ENCODE measurements at regions not wholly inside any gene's neighbourhood (a gene's known extent, or its start where the extent isn't known, plus 50 kb on each side); places are given as distances from the start of the nearest gene placed in this dataset.
A peak's percentile ranks its signal among the peaks of the same experiment; 100 is the strongest.

DNA sequence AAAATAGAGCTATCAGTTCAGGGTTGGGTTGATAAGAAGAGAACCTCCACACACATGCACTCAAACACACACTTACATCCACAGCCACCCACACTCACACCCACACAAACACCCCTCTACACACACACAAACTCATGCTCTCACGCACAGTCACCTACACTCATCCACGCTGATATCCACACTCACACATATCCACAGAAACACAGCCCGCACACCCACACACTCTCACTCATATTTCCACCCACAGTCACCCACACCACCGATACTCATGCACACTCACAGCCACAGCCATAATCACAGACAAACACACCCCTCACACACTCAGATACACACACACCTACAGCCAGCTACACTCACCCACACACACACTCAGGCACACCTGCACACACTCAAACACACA lies 333.0 kb upstream of the TPK1 start:
- Histone ChIP-seq H3K9me3 (ENCODE audit: control insufficient read depth, low read length) (no peaks in the 10 kb centered on the region), H3K27ac (ENCODE audit: low read length) (no peak overlapping the region), H3K4me3 (ENCODE audit: low read length) (no peak overlapping the region), H3K4me1 (ENCODE audit: control insufficient read depth, insufficient read depth, low read length) (no peaks in the 10 kb centered on the region), H3K27me3 (ENCODE audit: control insufficient read depth, insufficient read depth) (no peaks in the 10 kb centered on the region)
- DNase-seq (no peak), ATAC-seq (no peak)
- intact Hi-C loops (cut with DNase I), result no loop called here
- 94% methylated on average over 4 of the region's 4 CpGs for WGBS

DNA sequence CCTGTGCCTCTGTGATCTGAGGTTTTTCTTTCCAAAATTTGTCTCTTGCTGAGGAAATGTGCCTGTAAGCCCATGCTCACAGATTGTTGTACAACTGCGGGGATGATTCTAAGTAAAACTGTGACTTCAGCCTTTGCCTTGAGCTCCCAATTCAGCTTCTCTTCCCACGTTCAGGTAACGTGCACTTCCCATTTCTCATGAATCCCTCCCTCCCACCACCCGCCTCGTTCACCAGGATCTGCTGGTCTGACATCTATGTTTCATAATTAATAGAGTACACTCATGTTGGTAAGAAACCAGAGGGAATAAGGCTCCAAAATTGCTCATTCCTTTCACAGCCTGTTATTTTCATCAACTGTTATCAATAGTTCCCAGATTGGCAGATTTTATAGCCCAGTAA lies 332.6 kb upstream of the TPK1 start:
- Histone ChIP-seq H3K4me3 (ENCODE audit: low read length) (no peak overlapping the region), H3K4me1 (ENCODE audit: control insufficient read depth, insufficient read depth, low read length) (no peaks in the 10 kb centered on the region), H3K9me3 (ENCODE audit: control insufficient read depth, low read length) (no peaks in the 10 kb centered on the region), H3K27ac (ENCODE audit: low read length) (no peak overlapping the region), H3K27me3 (ENCODE audit: control insufficient read depth, insufficient read depth) (no peaks in the 10 kb centered on the region)
- intact Hi-C loops (cut with DNase I), result no loop called here
- DNase-seq (no peak), ATAC-seq (no peak)
- 69% methylated on average over 5 of the region's 5 CpGs for WGBS

DNA sequence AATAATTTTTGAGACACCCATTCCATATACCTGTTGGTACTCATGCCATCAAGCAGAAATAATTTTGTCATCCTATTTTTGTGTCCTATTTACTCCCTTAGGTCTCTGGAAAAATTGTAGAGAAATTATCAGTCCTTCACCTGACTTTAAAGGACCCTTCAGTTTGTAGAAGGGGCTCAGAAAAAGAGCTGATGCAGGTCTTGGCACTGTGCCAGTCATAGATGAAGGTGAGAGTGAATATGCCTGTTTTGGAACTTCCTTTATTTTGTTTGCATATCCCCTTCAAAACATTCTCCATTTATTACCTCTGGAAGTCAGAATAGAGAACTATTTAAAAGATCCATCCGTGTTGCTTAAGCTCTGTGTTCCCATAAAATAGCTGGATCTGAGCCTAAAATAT lies 321.0 kb upstream of the TPK1 start:
- H3K4me3 ChIP-seq (ENCODE audit: low read length), result no peak overlapping the region
- DNase-seq (no peak), ATAC-seq (no peak)
- no peak overlapping the region for H3K27ac ChIP-seq (ENCODE audit: low read length)
- intact Hi-C loops (cut with DNase I), result no loop called here
- 63% methylated on average over 1 of the region's 1 CpG for WGBS
- no peaks in the 10 kb centered on the region for H3K27me3 ChIP-seq (ENCODE audit: control insufficient read depth, insufficient read depth)
- H3K9me3 ChIP-seq (ENCODE audit: control insufficient read depth, low read length), result no peaks in the 10 kb centered on the region
- no peaks in the 10 kb centered on the region for H3K4me1 ChIP-seq (ENCODE audit: control insufficient read depth, insufficient read depth, low read length)

- no peak for ATAC-seq
- Histone ChIP-seq H3K9me3 (ENCODE audit: control insufficient read depth, low read length) (no peaks in the 10 kb centered on the region), H3K4me1 (ENCODE audit: control insufficient read depth, insufficient read depth, low read length) (no peaks in the 10 kb centered on the region), H3K27me3 (ENCODE audit: control insufficient read depth, insufficient read depth) (no peaks in the 10 kb centered on the region), H3K4me3 (ENCODE audit: low read length) (no peak overlapping the region), H3K27ac (ENCODE audit: low read length) (no peak overlapping the region)
- 61% methylated on average over 3 of the region's 3 CpGs for WGBS
- DNase-seq, result no peak
- intact Hi-C loops (cut with DNase I), result no loop called here
Observed at GRCh38 chr7:145152589-145152988, 316.7 kb upstream of the TPK1 start.

DNA sequence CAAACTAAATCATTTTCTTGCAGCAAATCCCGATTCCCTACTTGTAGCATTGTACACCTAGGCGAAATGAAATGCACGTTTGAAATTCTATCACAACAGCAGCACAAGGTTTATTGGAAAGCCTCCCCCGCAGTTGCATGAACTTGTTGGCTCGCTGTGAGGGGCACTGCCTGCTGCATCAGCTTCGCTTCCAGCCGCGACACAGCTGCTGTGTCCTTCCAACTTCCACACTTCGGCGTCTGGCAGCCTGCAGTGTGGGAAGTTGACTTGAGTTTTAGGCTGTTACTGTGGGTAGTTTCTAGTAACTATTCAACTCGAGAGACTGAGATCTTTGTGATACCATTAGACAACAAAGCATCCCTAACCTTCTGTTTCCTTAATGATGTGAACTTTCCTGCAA lies 315.8 kb upstream of the TPK1 start:
- 43% methylated on average over 11 of the region's 11 CpGs for WGBS
- no peaks in the 10 kb centered on the region for H3K9me3 ChIP-seq (ENCODE audit: control insufficient read depth, low read length)
- intact Hi-C loops (cut with DNase I), result no loop called here
- DNase-seq (peak; percentile 18 to 71 (median 49)), ATAC-seq (peak in 1 of 2 donors; percentile 43)
- no peaks in the 10 kb centered on the region for H3K4me1 ChIP-seq (ENCODE audit: control insufficient read depth, insufficient read depth, low read length)
- H3K27ac ChIP-seq (ENCODE audit: low read length), result no peak overlapping the region
- no peaks in the 10 kb centered on the region for H3K27me3 ChIP-seq (ENCODE audit: control insufficient read depth, insufficient read depth)
- no peak overlapping the region for H3K4me3 ChIP-seq (ENCODE audit: low read length)

DNA sequence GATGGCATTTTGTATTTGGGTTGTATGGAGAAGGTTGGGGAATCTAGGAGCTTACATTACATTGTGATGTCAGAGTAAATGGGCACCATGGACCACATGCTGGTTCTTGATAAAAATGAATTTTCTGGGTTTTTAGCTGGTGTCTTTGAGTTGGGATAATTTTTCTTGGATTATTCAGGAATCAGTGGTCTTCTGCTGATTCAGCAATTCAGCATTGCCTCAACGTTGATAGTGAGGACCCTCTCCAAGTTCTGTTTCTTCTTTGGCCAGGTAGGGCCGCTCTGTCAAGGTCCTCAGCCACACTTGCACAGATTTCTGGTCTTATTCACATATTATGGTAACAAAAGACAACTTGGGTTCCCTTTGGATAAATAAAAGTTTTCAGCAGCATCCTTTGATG lies 312.0 kb upstream of the TPK1 start:
- WGBS, result 66% methylated on average over 2 of the region's 2 CpGs
- intact Hi-C loops (cut with DNase I), result no loop called here

GRCh38 chr7:145143685-145144084 lies 307.8 kb upstream of the TPK1 start:
- Histone ChIP-seq H3K4me1 (ENCODE audit: control insufficient read depth, insufficient read depth, low read length) (no peaks in the 10 kb centered on the region), H3K27ac (ENCODE audit: low read length) (no peak overlapping the region), H3K27me3 (ENCODE audit: control insufficient read depth, insufficient read depth) (no peaks in the 10 kb centered on the region), H3K9me3 (ENCODE audit: control insufficient read depth, low read length) (no peaks in the 10 kb centered on the region), H3K4me3 (ENCODE audit: low read length) (no peak overlapping the region)
- intact Hi-C loops (cut with DNase I), result no loop called here
- no peak for ATAC-seq
- no peak for DNase-seq
- 77% methylated on average over 5 of the region's 5 CpGs for WGBS

More for the DNA sequence above, 312.0 kb upstream of the TPK1 start:
- Histone ChIP-seq H3K9me3 (ENCODE audit: control insufficient read depth, low read length) (no peaks in the 10 kb centered on the region), H3K27me3 (ENCODE audit: control insufficient read depth, insufficient read depth) (no peaks in the 10 kb centered on the region), H3K4me3 (ENCODE audit: low read length) (no peak overlapping the region), H3K4me1 (ENCODE audit: control insufficient read depth, insufficient read depth, low read length) (no peaks in the 10 kb centered on the region), H3K27ac (ENCODE audit: low read length) (no peak overlapping the region)
- no peak for DNase-seq
- no peak for ATAC-seq

GRCh38 chr7:145134377-145134776 lies 298.5 kb upstream of the TPK1 start:
- intact Hi-C loops (cut with DNase I), result no loop called here
- H3K9me3 ChIP-seq (ENCODE audit: control insufficient read depth, low read length), result no peaks in the 10 kb centered on the region
- ATAC-seq, result no peak
- H3K27me3 ChIP-seq (ENCODE audit: control insufficient read depth, insufficient read depth), result no peaks in the 10 kb centered on the region
- no peak overlapping the region for H3K4me3 ChIP-seq (ENCODE audit: low read length)
- no peaks in the 10 kb centered on the region for H3K4me1 ChIP-seq (ENCODE audit: control insufficient read depth, insufficient read depth, low read length)
- H3K27ac ChIP-seq (ENCODE audit: low read length), result no peak overlapping the region
- DNase-seq, result no peak

DNA sequence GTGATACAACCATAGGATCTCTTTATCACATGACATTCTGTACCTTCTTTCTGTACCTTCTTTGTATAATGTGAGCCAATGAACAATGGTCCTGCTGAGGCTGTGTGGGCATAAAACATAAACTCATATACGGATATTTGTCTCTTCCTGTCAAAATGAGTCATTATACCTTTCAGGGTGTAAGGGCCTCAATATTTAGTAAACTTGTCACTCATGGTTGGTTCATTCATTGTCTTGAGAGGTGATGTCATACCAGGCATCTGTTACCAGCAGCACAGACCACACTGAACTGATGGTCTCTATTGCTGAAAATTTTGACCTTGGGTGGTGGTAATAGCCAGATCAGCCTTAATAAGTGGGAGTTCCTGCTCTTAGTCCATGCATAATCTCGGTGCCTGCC lies 287.6 kb upstream of the TPK1 start:
- H3K27me3 ChIP-seq (ENCODE audit: control insufficient read depth, insufficient read depth), result no peaks in the 10 kb centered on the region
- H3K4me1 ChIP-seq (ENCODE audit: control insufficient read depth, insufficient read depth, low read length), result no peaks in the 10 kb centered on the region
- H3K4me3 ChIP-seq (ENCODE audit: low read length), result no peak overlapping the region
- DNase-seq, result no peak
- 80% methylated on average over 2 of the region's 2 CpGs for WGBS
- no peak overlapping the region for H3K27ac ChIP-seq (ENCODE audit: low read length)
- no peaks in the 10 kb centered on the region for H3K9me3 ChIP-seq (ENCODE audit: control insufficient read depth, low read length)
- intact Hi-C loops (cut with DNase I), result no loop called here
- no peak for ATAC-seq

DNA sequence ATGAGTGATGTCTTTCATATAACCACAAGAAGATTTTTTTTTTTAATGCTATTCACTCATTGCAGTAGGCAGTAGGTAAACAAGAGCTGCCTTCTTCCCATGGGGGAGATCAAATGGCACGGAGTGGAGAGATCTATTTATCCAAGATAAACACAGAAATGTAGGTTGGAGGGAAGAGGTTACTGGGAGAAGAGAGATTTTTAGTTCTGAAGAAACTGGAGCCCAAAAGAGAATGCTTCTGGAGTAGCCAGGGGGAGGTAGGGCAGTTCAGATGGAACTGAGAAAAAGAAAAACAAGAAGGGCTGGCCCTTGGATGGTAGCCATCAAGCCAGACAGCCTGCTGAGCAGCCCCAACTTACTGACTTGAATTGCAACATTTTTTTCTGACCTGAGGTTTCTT lies 270.1 kb upstream of the TPK1 start:
- no peaks in the 10 kb centered on the region for H3K27me3 ChIP-seq (ENCODE audit: control insufficient read depth, insufficient read depth)
- no peaks in the 10 kb centered on the region for H3K4me1 ChIP-seq (ENCODE audit: control insufficient read depth, insufficient read depth, low read length)
- no peak overlapping the region for H3K4me3 ChIP-seq (ENCODE audit: low read length)
- intact Hi-C loops (cut with DNase I), result no loop called here
- 19% methylated on average over 1 of the region's 1 CpG for WGBS
- H3K27ac ChIP-seq (ENCODE audit: low read length), result no peak overlapping the region
- H3K9me3 ChIP-seq (ENCODE audit: control insufficient read depth, low read length), result no peaks in the 10 kb centered on the region
- peak; percentile 29 to 88 for ATAC-seq
- peak; percentile 46 to 83 (median 63) for DNase-seq

GRCh38 chr7:145105561-145105960 lies 269.7 kb upstream of the TPK1 start:
- Histone ChIP-seq H3K9me3 (ENCODE audit: control insufficient read depth, low read length) (no peaks in the 10 kb centered on the region), H3K4me3 (ENCODE audit: low read length) (no peak overlapping the region), H3K27ac (ENCODE audit: low read length) (no peak overlapping the region), H3K27me3 (ENCODE audit: control insufficient read depth, insufficient read depth) (no peaks in the 10 kb centered on the region), H3K4me1 (ENCODE audit: control insufficient read depth, insufficient read depth, low read length) (no peaks in the 10 kb centered on the region)
- DNase-seq (no peak), ATAC-seq (no peak)
- intact Hi-C loops (cut with DNase I), result no loop called here
- WGBS, result 69% methylated on average over 2 of the region's 2 CpGs

DNA sequence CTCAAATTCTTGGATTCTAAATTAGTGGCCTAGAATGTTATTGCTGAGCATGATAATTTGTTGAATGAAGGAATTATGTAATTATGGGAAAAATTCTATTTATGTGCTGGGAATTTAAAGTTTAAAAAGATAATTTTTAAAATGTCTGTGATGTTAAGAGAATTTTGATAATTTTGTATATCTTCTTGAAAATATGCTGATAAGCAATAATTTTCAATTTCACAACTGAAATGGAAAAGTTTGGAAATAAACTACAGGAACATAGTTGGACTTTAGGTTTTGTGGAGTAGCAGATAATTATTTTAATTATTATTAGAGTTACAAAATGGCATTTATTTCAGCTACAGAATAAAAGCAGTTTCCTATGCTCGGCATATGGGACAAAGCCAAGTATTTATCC lies 268.5 kb upstream of the TPK1 start:
- intact Hi-C loops (cut with DNase I), result no loop called here
- Histone ChIP-seq H3K4me1 (ENCODE audit: control insufficient read depth, insufficient read depth, low read length) (no peaks in the 10 kb centered on the region), H3K27me3 (ENCODE audit: control insufficient read depth, insufficient read depth) (no peaks in the 10 kb centered on the region), H3K9me3 (ENCODE audit: control insufficient read depth, low read length) (no peaks in the 10 kb centered on the region), H3K27ac (ENCODE audit: low read length) (no peak overlapping the region), H3K4me3 (ENCODE audit: low read length) (no peak overlapping the region)
- no peak for ATAC-seq
- DNase-seq, result no peak
- 55% methylated on average over 1 of the region's 1 CpG for WGBS
